GM13977 (cell line): ENCODE measurements at regions not wholly inside any gene's neighbourhood (a gene's known extent, or its start where the extent isn't known, plus 50 kb on each side); places are given as distances from the start of the nearest gene placed in this dataset.
"Not testable (repeated sequence)": the region's sequence is repeated elsewhere in the genome, so short reads cannot be mapped to it uniquely, and the experiment has no call there.

Source experiments
- DNase-seq: peaks from one replicate; pipeline ENCODE4 v3.0.0; 2012; ENCODE audit warnings: low spot score
- CTCF ChIP-seq: IDR thresholded peaks from 2 replicates; pipeline ENCODE4 v1.5.1; 2012; ENCODE audit warnings: mild to moderate bottlenecking, control low read depth; ENCODE audit not compliant: insufficient read depth; ENCODE audit errors: extremely low read depth, missing control alignments
- in situ Hi-C: fragments of 300-500 bp; cut with MboI; formaldehyde crosslinking; loops from one replicate; pipeline ENCODE4 v1.12.0; 2022; ENCODE audit warnings: low sequenced_read_pairs, low pct_unique_long_range_greater_than_20kb, mixed read lengths, inconsistent platforms; ENCODE audit not compliant: unreplicated experiment

DNA sequence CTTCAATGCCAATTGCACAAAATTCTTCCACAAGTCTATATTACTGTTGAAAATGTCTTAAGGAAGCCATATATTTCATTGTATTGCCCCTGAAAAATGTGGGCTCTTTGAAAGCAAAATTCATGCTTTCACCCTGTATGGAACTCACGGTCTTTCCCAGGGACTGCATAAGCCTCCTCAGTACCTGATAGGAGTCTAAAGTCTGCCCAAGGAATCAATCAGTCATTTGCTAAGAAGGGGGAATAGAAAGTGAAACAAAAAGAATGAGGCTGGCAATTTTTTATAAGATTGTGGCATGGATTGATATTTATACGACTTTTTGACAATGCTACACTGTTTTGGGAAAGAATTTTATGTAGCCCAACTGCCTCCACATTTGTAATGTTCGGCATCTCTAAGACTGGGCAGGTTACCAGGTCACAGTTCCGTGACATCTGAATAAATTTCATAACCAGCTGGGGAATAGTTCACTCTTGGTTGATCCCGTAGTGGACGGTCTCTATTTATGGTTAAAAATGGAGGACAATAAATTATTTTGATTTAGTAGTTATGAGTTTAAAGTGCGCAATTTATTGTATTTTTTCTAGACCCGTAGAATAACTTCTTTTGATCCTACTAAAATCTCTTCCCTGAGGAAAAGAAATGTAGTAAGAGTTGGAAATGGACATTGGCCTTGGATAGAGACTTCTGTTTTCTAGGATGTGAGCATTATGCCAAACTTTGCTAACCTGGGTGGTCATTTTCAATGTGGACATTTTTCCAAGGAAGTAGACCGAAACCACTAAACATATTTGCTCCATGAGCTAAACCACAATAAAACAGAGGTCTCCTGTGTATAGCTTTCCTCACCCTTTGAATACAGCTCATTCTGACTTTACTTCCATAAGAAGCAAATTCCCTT is 1585.4 kb downstream of the EFNB2 start:
- DNase-seq: no peak
- in situ Hi-C loops: no loop called here
- TF ChIP-seq CTCF: no peak

GRCh38 chr13:104944176-104944575 is 1591.3 kb downstream of the EFNB2 start:
- in situ Hi-C loops: no loop called here
- no peak for TF ChIP-seq CTCF
- no peak for DNase-seq

DNA sequence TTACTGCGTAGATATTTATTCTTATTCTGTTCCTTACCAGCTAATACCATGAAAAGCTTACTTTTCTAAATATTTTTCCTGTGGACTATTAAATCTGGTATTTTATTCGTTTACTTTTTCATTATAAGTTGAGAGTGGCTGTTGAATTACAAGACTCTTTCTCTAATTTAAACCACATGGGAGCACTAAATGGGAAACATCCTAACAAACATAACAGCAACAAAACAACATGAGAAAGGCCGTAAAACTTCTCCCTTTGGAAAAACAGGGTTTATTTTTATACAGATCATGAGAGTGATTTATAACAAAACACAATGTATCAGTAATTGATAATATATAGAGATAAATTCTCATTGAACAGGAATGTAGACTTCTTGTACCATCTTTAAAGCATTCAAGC is 1592.1 kb downstream of the EFNB2 start:
- in situ Hi-C loops: no loop called here
- no peak for TF ChIP-seq CTCF
- no peak for DNase-seq

DNA sequence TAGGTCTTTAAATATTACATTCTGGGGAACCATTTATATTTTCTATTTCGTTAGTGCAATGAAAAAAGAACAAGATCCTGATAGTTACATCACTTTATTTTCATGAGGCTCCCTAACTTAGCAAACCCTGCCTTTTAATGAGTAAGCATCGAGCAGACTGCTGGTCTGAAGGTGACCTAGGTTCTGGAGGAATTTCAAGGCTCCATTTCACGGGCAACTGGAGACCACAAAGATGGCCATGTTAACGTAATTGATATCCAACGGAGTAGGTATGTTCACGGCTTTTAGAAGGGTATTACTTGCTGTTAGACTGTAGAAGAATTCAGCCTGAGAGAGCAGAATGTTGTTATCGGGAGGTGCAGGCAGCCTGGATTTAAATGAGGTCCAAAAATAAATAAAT is 1597.6 kb downstream of the EFNB2 start:
- no peak for TF ChIP-seq CTCF
- in situ Hi-C loops: no loop called here
- DNase-seq: no peak

- in situ Hi-C loops: no loop called here
- DNase-seq: no peak
- no peak for TF ChIP-seq CTCF
Observed at GRCh38 chr13:104936304-104936703, 1599.2 kb downstream of the EFNB2 start.

DNA sequence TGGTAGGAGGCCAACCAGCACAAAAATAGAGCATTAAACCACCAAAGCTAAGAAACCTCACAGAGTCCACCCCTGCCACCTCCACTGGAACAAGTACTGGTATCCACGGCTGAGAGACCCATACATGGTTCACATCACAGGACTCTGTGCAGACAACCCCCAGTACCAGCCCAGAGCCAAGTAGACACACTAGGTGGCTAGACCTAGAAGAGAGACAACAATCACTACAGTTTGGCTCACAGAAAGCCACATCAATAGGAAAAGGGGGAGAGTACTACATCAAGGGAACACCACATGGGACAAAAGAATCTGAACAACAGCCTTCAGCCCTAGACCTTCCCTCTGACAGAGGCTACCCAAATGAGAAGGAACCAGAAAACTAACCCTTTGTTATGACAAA is 1614.9 kb downstream of the EFNB2 start:
- DNase-seq, in situ Hi-C loops: not testable (repeated sequence)

DNA sequence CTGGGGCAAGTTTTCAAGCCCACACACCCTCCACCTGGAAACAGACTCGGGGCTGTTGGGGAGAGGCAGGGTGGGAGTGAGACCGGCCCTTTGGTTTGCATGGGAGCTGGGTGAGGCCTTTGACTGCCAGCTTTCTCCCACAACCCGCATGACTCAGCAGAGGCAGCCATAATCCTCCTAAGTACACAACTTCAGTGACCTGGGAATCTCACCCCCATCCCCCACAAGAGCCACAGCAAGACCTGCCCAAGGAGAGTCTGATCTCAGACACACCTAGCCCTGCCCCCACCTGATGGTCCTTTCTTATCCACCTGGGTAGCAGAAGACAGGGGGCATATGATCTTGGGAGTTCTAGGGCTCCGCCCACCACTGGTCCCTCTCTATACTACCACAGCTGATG is 1615.4 kb downstream of the EFNB2 start:
- no peak for TF ChIP-seq CTCF
- in situ Hi-C loops: no loop called here
- DNase-seq: no peak
